GM10266 (cell line): ENCODE measurements at regions not wholly inside any gene's neighbourhood (a gene's known extent, or its start where the extent isn't known, plus 50 kb on each side); places are given as distances from the start of the nearest gene placed in this dataset.
"Not testable (repeated sequence)": the region's sequence is repeated elsewhere in the genome, so short reads cannot be mapped to it uniquely, and the experiment has no call there.

Experiments used
- DNase-seq: peaks from one replicate; pipeline ENCODE4 v3.0.0; 2012; ENCODE audit errors: extremely low spot score
- CTCF ChIP-seq: IDR thresholded peaks from 2 replicates; pipeline ENCODE4 v1.5.1; 2012; ENCODE audit warnings: mild to moderate bottlenecking, low read depth; ENCODE audit not compliant: control insufficient read depth, insufficient read depth; ENCODE audit errors: missing control alignments

DNA sequence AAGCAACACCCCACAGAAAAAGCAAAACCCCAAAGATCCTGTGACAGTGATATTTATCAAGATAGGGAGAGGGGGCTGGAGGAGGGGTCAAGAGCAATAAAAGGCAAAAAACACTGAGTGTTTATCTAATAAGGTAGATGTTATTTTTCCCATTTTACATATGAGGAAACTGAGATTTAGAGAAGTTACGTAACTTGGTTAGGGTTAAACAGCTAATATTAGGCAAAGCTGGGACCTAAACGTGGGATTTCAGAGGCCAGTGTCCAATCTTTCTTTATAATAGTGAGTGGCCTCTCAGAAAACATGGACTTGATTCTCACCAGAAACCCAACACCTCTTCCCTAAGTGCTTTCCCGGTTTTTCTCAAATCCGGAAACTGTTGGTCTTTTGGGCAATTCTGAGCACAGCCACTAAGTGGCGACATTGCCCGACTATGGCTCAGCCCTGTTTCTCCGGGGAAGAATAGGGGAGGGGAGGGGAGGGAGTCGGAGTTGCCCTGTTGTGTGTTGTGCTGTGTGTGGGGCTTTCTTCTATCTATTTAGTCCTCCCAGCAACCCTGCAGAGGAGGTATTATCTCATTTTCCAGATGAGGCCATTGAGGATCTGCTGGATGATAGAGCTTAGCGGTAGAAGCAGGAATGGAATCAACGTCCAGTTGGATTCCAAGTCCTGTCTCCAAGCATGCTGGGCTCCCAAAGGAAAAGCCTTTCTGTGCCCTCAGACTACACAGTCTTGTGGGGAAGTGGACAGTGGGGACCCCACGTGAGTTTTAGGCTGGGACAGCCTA, 58.7 kb upstream of the ETV3 start:
- not testable (repeated sequence) for DNase-seq
- peak; percentile 22 for TF ChIP-seq CTCF

GRCh38 chr1:157196245-157196543, 58.0 kb upstream of the ETV3 start:
- no peak for TF ChIP-seq CTCF
- DNase-seq = no peak

DNA sequence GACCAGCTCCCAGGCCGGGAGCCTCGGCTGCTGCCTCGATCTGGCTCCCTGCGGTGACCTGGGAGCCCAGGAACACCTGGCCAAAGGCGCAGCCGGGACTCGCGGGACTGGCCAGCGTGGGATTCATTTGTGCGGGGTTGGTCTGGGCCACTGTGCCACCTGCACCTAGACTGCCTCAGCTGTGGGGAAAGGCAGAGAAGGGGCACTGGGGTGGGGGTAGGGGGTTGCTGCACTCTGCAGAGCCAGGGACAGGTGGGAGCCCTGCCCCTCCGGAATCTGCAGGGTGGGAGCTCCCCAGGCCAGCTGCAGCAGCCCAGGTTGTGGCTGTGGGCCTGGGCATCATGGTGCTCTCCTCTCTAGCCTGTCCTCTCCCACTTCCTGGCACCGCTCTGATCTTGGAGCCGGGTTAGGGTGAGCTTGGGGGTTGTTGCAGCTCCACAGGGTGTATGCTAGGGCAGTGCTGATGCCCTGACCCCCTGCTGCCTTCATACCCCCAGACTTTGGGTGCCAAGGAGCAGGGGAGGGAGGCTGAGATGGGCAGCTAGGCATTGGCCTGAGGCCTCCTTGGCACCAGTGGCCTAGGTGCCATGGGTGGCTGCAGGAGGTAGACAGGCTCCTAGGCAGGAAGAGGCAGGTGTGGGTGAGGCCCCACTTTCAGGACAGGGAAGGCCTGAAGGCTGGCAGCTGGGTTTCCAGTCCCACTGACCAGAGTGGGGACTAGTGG, 57.5 kb upstream of the ETV3 start:
- no peak for TF ChIP-seq CTCF
- no peak for DNase-seq

DNA sequence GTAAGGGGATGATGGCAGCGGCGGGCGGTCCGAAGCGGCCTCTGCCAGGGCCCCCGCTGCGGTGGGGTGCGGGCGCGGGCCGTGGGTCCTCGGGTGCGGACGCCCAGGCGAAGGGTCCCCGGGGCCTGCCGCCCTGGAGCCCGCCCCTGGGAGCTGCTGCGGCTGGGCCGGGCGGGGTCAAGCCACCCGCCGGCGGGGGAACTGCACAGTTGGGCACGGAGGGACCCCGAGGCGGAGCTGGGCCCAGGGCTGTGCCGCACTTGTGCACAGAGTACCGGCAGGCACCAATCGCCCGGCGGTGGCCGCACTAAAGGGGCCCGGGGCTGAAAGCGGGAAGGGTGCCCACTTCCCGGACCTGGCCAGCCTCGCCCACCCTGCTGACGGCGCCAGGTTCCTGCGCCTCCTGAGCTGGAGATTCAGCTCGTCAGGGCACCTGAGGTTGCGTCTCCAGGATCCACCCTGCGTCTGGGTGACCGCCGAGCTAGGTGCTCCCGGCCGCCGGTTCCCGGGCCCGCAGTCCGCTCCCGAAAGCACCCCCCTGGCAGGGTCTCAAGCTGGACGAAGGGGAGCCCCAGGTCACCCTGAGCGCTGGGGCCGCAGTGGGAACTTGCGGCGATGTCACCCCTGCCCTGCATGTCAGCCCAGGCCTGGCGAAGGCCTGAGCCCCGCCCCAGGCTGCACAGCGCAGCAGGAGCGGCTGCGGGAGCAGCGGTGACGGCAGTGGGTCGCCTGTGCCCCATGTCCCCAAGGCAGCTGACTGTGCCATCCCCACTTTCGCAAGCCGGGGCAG, 56.7 kb upstream of the ETV3 start:
- no peak for TF ChIP-seq CTCF
- no peak for DNase-seq

DNA sequence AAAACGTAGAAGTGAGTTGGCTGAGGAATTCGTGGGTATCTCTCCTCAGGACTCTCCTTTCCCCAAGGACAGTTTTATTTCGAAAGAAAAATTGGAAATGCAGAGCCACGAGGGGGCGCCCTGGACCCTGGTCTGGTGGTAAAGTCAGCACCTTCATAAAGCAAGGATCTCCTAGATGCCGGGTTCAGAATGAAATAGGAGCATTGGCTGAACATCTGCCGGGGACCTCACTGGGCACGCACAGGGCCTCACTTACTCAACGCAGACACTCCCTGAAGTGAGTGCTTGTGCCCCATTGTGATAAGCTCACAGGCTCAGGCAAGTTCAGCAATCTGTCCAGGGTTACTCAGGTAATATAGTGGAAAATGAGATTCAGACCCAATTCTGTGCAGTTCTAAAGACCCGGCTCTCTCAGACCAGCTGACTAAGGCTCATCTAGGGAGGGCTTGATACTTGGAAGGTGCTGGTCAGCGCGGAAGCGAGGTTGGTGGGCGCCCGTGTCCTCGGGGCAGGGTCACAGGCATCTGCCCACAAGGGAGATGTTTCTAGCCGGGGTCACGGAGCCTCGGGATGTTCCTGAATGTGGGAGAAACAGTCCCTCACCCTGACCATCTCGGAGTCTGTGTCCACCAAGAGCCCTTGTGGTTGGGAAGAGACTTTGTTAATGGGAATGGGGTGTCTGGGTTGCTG, 55.7 kb upstream of the ETV3 start:
- TF ChIP-seq CTCF = peak; percentile 80
- peak; percentile 74 for DNase-seq

DNA sequence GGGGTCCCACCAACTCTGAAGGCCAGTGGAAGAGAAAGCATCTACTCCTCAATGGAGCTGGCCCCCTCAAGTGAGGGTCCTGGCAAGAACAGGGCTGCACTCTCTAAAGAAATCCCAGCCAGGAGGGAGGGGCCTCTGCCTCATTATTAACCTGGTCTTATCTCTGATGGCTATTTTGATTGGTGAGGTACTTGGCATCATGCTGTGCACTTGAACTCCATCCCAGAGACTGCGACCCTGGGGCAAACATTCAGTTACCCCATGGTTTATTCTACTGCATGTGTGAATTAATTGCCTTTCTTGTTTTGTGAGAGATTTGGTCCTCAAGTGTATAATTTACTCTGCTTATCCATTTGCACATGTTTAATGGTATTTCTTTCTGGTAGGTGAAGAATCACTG, 55.0 kb upstream of the ETV3 start:
- DNase-seq = no peak
- TF ChIP-seq CTCF = no peak
